ENCODE measurements at regions not wholly inside any gene's neighbourhood (a gene's known extent, or its start where the extent isn't known, plus 50 kb on each side); places are given as distances from the start of the nearest gene placed in this dataset.

- TF ChIP-seq EZH2 (IDR thresholded peaks at IDR 0.05; ENCODE audit: borderline replicate concordance, control insufficient read depth, low read depth, low read length) (no peak), RELA (IDR thresholded peaks at IDR 0.05; ENCODE audit: borderline replicate concordance, partially characterized antibody) (no peak), E2F4 (IDR thresholded peaks at IDR 0.05; ENCODE audit: low read depth, low read length) (no peak), NR2F1 (conservative IDR thresholded peaks at IDR 0.05) (no peak), CREM (IDR thresholded peaks at IDR 0.05; ENCODE audit: low read depth) (no peak), CBX3 (IDR thresholded peaks at IDR 0.05; ENCODE audit: borderline replicate concordance, low read depth) (no peak), POLR2A (IDR thresholded peaks at IDR 0.05; ENCODE audit: low read depth, low read length) (no peak)
- TF ChIP-seq, protein P1, sequence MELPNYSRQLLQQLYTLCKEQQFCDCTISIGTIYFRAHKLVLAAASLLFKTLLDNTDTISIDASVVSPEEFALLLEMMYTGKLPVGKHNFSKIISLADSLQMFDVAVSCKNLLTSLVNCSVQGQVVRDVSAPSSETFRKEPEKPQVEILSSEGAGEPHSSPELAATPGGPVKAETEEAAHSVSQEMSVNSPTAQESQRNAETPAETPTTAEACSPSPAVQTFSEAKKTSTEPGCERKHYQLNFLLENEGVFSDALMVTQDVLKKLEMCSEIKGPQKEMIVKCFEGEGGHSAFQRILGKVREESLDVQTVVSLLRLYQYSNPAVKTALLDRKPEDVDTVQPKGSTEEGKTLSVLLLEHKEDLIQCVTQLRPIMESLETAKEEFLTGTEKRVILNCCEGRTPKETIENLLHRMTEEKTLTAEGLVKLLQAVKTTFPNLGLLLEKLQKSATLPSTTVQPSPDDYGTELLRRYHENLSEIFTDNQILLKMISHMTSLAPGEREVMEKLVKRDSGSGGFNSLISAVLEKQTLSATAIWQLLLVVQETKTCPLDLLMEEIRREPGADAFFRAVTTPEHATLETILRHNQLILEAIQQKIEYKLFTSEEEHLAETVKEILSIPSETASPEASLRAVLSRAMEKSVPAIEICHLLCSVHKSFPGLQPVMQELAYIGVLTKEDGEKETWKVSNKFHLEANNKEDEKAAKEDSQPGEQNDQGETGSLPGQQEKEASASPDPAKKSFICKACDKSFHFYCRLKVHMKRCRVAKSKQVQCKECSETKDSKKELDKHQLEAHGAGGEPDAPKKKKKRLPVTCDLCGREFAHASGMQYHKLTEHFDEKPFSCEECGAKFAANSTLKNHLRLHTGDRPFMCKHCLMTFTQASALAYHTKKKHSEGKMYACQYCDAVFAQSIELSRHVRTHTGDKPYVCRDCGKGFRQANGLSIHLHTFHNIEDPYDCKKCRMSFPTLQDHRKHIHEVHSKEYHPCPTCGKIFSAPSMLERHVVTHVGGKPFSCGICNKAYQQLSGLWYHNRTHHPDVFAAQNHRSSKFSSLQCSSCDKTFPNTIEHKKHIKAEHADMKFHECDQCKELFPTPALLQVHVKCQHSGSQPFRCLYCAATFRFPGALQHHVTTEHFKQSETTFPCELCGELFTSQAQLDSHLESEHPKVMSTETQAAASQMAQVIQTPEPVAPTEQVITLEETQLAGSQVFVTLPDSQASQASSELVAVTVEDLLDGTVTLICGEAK (IDR thresholded peaks at IDR 0.05; ENCODE audit: borderline replicate concordance), result no peak
- TF ChIP-seq, protein P2, sequence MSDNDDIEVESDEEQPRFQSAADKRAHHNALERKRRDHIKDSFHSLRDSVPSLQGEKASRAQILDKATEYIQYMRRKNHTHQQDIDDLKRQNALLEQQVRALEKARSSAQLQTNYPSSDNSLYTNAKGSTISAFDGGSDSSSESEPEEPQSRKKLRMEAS (IDR thresholded peaks at IDR 0.05; ENCODE audit: low read depth, low read length), result no peak
Measured at GRCh38 chr5:114658194-114658593, 296.3 kb downstream of the KCNN2 start.
